Lower lobe of right lung (tissue), 2 donors: ENCODE measurements at regions not wholly inside any gene's neighbourhood (a gene's known extent, or its start where the extent isn't known, plus 50 kb on each side); places are given as distances from the start of the nearest gene placed in this dataset.
"Not testable (repeated sequence)": the region's sequence is repeated elsewhere in the genome, so short reads cannot be mapped to it uniquely, and the experiment has no call there.

Source experiments
- ATAC-seq, 2 donors: fragments of 200-7000 bp; cut with Tn5 transposase; one replicate each; pipeline ENCODE4 v1.9.1; 2020 to 2022; ENCODE audit warnings: mild to moderate bottlenecking in 2 of 2, moderate library complexity in 2 of 2
- DNase-seq: peaks from one replicate; pipeline ENCODE4 v3.0.0-alpha.2; 2020
- H3K27ac ChIP-seq: fragments of 200-600 bp; one replicate; pipeline ENCODE4 v1.8.0; 2022
- H3K27me3 ChIP-seq: fragments of 200-600 bp; one replicate; pipeline ENCODE4 v1.8.0; 2022; ENCODE audit warnings: low read depth
- H3K36me3 ChIP-seq: fragments of 200-600 bp; one replicate; pipeline ENCODE4 v1.8.0; 2022; ENCODE audit warnings: mild to moderate bottlenecking
- H3K4me1 ChIP-seq: fragments of 200-600 bp; one replicate; pipeline ENCODE4 v1.8.0; 2022
- H3K4me3 ChIP-seq: fragments of 200-600 bp; one replicate; pipeline ENCODE4 v1.8.0; 2022; ENCODE audit warnings: mild to moderate bottlenecking
- H3K9me3 ChIP-seq: fragments of 200-600 bp; one replicate; pipeline ENCODE4 v1.8.0; 2022
- intact Hi-C: fragments of 100-400 bp; cut with DNase I; formaldehyde crosslinking; loops from one replicate; pipeline ENCODE4 v1.11.0; 2022
- TF ChIP-seq, protein P1 (sequence below): fragments of 200-600 bp; IDR thresholded peaks from one replicate; pipeline ENCODE4 v1.8.0; 2022; ENCODE audit warnings: antibody characterized with exemption, mild to moderate bottlenecking
- donor health status: DM: no; HTN: yes; CAD: no; lungs with severe emphysema.

DNA sequence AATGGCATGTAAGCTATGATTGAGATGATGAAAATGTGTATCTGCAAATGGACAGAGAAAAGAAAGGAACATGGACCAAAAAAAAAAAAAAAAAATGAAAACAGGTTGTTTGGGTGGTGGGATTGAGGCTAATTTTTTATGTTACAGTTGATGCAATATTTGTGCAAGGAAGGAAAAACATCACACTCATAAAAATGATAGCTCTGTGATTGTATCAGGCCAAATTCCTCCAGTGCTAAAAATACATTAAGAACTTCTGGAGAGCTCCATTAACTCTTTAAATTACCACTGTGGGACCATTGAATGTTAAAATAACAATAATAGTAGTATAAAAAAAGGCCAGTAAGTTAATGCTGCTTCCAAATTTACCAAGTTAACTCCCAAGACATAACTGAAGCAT lies 79.5 kb upstream of the MSX2 start:
- DNase-seq (no peak), ATAC-seq (no peak)
- H3K9me3 ChIP-seq = no peaks in the 10 kb centered on the region
- TF ChIP-seq, protein P1, sequence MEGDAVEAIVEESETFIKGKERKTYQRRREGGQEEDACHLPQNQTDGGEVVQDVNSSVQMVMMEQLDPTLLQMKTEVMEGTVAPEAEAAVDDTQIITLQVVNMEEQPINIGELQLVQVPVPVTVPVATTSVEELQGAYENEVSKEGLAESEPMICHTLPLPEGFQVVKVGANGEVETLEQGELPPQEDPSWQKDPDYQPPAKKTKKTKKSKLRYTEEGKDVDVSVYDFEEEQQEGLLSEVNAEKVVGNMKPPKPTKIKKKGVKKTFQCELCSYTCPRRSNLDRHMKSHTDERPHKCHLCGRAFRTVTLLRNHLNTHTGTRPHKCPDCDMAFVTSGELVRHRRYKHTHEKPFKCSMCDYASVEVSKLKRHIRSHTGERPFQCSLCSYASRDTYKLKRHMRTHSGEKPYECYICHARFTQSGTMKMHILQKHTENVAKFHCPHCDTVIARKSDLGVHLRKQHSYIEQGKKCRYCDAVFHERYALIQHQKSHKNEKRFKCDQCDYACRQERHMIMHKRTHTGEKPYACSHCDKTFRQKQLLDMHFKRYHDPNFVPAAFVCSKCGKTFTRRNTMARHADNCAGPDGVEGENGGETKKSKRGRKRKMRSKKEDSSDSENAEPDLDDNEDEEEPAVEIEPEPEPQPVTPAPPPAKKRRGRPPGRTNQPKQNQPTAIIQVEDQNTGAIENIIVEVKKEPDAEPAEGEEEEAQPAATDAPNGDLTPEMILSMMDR = no peak
- intact Hi-C loops = no loop called here
- H3K4me3 ChIP-seq = no peak overlapping the region
- H3K27me3 ChIP-seq = no peaks in the 10 kb centered on the region
- H3K36me3 ChIP-seq = no peaks in the 10 kb centered on the region
- H3K4me1 ChIP-seq = no peaks in the 10 kb centered on the region
- no peak overlapping the region for H3K27ac ChIP-seq

DNA sequence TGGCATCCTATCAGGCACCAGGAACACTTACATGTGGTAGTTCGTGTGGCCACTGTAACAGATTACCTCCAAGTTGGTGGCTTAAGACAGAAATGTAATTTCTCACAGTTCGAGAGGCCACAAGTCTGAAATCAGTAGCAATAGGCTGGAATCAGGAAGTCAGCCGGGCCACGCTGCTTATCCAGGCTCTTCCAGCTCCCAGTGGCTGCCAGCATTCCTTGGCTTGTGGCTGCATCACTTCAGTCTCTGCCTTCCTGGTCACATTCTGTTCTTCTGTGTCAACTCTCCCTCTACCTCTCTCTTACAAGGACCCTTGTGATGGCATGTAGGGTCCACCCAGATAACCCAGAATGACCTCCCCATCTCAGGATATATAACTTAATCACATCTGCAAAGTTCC lies 78.7 kb upstream of the MSX2 start:
- H3K4me1 ChIP-seq = no peaks in the 10 kb centered on the region
- H3K9me3 ChIP-seq = no peaks in the 10 kb centered on the region
- no peak overlapping the region for H3K4me3 ChIP-seq
- DNase-seq (no peak), ATAC-seq (no peak)
- H3K27me3 ChIP-seq = no peaks in the 10 kb centered on the region
- TF ChIP-seq, protein P1 = no peak
- intact Hi-C loops = no loop called here
- H3K27ac ChIP-seq = no peak overlapping the region
- H3K36me3 ChIP-seq = no peaks in the 10 kb centered on the region

DNA sequence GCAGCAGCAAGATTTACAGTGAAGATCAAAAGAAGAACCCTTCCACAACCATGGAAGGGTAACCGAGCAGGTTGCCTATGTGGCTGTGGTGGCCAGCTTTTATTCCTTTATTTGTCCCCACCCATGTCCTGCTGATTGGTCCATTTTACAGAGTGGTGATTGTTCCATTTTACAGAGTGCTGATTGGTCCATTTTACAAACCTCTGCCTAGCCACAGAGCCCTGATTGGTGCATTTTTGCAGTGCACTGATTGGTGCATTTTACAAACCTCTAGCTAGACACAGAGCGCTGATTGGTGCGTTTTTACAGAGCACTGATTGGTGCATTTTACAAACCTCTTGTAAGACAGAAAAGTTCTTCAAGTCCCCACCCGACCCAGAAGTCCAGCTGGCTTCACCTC lies 75.8 kb upstream of the MSX2 start:
- H3K9me3 ChIP-seq, H3K27ac ChIP-seq, H3K4me3 ChIP-seq, ATAC-seq, intact Hi-C loops, H3K27me3 ChIP-seq, H3K36me3 ChIP-seq, H3K4me1 ChIP-seq, DNase-seq: not testable (repeated sequence)

DNA sequence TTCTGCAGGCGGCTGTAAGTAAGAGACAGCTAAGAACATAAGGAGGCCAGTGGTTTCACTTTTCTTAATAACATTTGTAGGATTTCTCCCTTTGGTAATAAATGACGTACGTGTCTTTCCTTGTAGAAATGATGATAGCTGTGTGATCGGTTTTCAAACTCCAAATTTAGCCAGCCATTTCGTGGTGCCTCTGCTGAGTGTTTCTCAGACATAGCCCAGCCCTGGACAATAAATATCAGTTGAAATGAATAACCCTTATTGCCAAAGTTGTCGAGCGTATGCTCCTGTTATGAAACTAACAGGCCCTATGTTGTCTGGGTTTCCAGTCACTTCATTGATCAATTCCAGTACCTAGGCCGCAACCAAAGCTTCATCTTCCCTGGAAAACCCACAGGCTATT lies 75.0 kb upstream of the MSX2 start:
- Histone ChIP-seq H3K4me3 (no peak overlapping the region), H3K27me3 (no peaks in the 10 kb centered on the region), H3K9me3 (no peaks in the 10 kb centered on the region), H3K4me1 (no peaks in the 10 kb centered on the region), H3K27ac (no peak overlapping the region), H3K36me3 (no peaks in the 10 kb centered on the region)
- intact Hi-C loops = no loop called here
- ATAC-seq (no peak), DNase-seq (no peak)
- TF ChIP-seq, protein P1 = no peak

DNA sequence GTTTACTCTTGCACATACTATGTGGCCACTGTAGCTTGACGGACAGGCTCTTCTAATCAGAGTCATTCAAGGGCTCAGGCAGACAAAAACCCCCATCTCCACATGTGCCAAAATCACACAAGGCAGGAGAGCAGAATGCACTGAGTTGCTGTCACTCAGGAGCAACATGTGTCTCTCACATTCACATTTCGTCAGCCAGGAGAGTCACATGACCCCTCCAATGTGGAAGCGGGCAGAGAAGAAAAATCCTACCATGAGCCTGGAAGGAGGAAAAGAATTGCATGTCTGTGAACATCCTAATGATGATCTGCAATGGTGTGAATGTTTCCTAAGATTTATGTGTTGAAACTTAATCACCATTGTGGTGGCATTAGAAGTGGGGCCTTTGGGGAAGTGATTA lies 69.9 kb upstream of the MSX2 start:
- Histone ChIP-seq H3K27me3 (no peaks in the 10 kb centered on the region), H3K36me3 (no peaks in the 10 kb centered on the region), H3K4me3 (no peak overlapping the region), H3K4me1 (no peaks in the 10 kb centered on the region), H3K27ac (no peak overlapping the region), H3K9me3 (no peaks in the 10 kb centered on the region)
- no peak for ATAC-seq
- DNase-seq = no peak
- intact Hi-C loops = no loop called here
- TF ChIP-seq, protein P1 = no peak

DNA sequence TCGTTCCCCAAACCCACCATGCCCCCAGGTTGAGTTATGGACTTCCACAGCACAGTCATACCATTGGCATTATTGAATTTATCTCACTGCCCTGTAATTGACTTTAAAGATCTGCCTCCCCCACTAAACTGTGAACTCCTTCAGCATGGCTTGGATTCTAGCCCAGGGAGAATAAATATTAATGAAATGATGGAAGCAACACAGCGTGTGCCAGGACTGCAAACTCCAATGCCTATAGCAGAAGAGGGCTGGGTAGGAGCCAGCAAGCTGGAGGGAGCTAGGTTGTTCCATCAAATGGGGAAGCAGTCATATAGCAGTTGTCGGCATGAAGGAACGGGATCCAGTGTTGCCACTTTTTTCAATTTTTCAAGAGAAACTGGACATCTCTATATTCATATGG lies 69.0 kb upstream of the MSX2 start:
- Histone ChIP-seq H3K27ac (no peak overlapping the region), H3K4me3 (no peak overlapping the region), H3K27me3 (no peaks in the 10 kb centered on the region), H3K9me3 (no peaks in the 10 kb centered on the region), H3K36me3 (no peaks in the 10 kb centered on the region), H3K4me1 (no peaks in the 10 kb centered on the region)
- TF ChIP-seq, protein P1 = no peak
- no peak for DNase-seq
- intact Hi-C loops = no loop called here
- no peak for ATAC-seq
